H1 (cell line): ENCODE measurements at regions not wholly inside any gene's neighbourhood (a gene's known extent, or its start where the extent isn't known, plus 50 kb on each side); places are given as distances from the start of the nearest gene placed in this dataset.

Source experiments
- CTCF ChIA-PET: fragments of 300-600 bp; sonication (Branson Sonifier 250); formaldehyde crosslinking; loops from one replicate; lab custom pipeline; 2021; ENCODE audit not compliant: partially characterized antibody; lab: Charles Lee
- POLR2A ChIA-PET: fragments of 300-600 bp; sonication (Branson Sonifier 250); formaldehyde crosslinking; loops from one replicate; lab custom pipeline; 2021; ENCODE audit warnings: inconsistent platforms; ENCODE audit not compliant: partially characterized antibody; lab: Charles Lee
- DNase-seq, 2 experiments: peaks; one replicate each; pipeline versions ENCODE4 v3.0.0 to v3.0.0-alpha.2; 2010 to 2022; ENCODE audit warnings: low spot score in 2 of 2, low read depth in 1 of 2, mixed read lengths in 1 of 2
- FAIRE-seq: peaks from 2 replicates; lab custom pipeline; 2011; peaks lifted over from hg19 to GRCh38; lab: Jason Lieb, UNC
- H2AFZ ChIP-seq: 2 replicates; pipeline ENCODE4 v1.8.1; 2012; ENCODE audit warnings: low read length, inconsistent platforms
- H2AK5ac ChIP-seq: 2 replicates; pipeline ENCODE4 v1.6.1; 2013; ENCODE audit warnings: low read depth, low read length
- H2BK120ac ChIP-seq: replicated peaks from 2 replicates; pipeline ENCODE3; 2013; ENCODE audit warnings: low read depth, low read length, inconsistent platforms
- H2BK12ac ChIP-seq: 2 replicates; pipeline ENCODE4 v1.6.1; 2013; ENCODE audit warnings: low read depth, low read length
- H2BK15ac ChIP-seq: 2 replicates; pipeline ENCODE4 v1.6.1; 2013; ENCODE audit warnings: low read length
- H2BK20ac ChIP-seq: 2 replicates; pipeline ENCODE4 v1.6.1; 2013; ENCODE audit warnings: low read length
- H2BK5ac ChIP-seq: 2 replicates; pipeline ENCODE4 v1.6.1; 2013; ENCODE audit warnings: low read depth, low read length
- H3K14ac ChIP-seq: 2 replicates; pipeline ENCODE4 v1.6.1; 2013; ENCODE audit warnings: inconsistent platforms; ENCODE audit not compliant: insufficient read length
- H3K18ac ChIP-seq: 2 replicates; pipeline ENCODE4 v1.6.1; 2013; ENCODE audit warnings: low read length; ENCODE audit errors: extremely low read depth
- H3K23ac ChIP-seq: 2 replicates; pipeline ENCODE4 v1.6.1; 2013; ENCODE audit warnings: inconsistent platforms; ENCODE audit not compliant: insufficient read length
- H3K23me2 ChIP-seq: 2 replicates; pipeline ENCODE4 v1.6.1; 2013; ENCODE audit warnings: low read depth, low read length
- H3K27ac ChIP-seq: 2 replicates; pipeline ENCODE4 v1.6.1; 2011; ENCODE audit warnings: low read depth, low read length, inconsistent platforms
- H3K27me3 ChIP-seq, 4 experiments: replicated peaks in 1 of 4; 1 replicate in 1 of 4; 2 replicates in 3 of 4; pipeline versions ENCODE4 v1.6.1 to v1.8.1; 2011 to 2013; ENCODE audit warnings: low read length in 3 of 4, mild to moderate bottlenecking in 3 of 4, inconsistent platforms in 2 of 4, mixed read lengths in 2 of 4, moderate library complexity in 1 of 4; ENCODE audit not compliant: control insufficient read depth in 3 of 4, insufficient read depth in 3 of 4; ENCODE audit errors: extremely low read depth in 1 of 4
- H3K36me3 ChIP-seq, 4 experiments: 2 replicates each; pipeline versions ENCODE4 v1.6.1 to v1.8.1; 2011 to 2013; ENCODE audit warnings: mild to moderate bottlenecking in 4 of 4, low read length in 3 of 4, moderate library complexity in 2 of 4, control low read depth in 1 of 4, inconsistent platforms in 1 of 4; ENCODE audit not compliant: insufficient read depth in 4 of 4, control insufficient read depth in 2 of 4
- H3K4ac ChIP-seq: replicated peaks from 2 replicates; pipeline ENCODE3; 2013; ENCODE audit warnings: low read length, low read depth, mixed read lengths, inconsistent platforms; ENCODE audit not compliant: insufficient read length
- H3K4me1 ChIP-seq, 4 experiments: replicated peaks in 1 of 4; 1 replicate in 1 of 4; 2 replicates in 3 of 4; pipeline versions ENCODE4 v1.6.1 to v1.8.1; 2011 to 2013; ENCODE audit warnings: low read length in 3 of 4, inconsistent platforms in 2 of 4, mixed read lengths in 1 of 4; ENCODE audit not compliant: insufficient read depth in 4 of 4, control insufficient read depth in 3 of 4
- H3K4me2 ChIP-seq, 2 experiments: 2 replicates each; pipeline versions ENCODE4 v1.6.1 to v1.8.1; 2011 to 2013; ENCODE audit warnings: low read depth in 2 of 2, low read length in 2 of 2, control low read depth in 1 of 2, inconsistent platforms in 1 of 2, mild to moderate bottlenecking in 1 of 2; ENCODE audit not compliant: insufficient read depth in 1 of 2
- H3K4me3 ChIP-seq, 4 experiments: fragments of 200-600, 300-600 bp in 1 of 4; sonication (generic), shearing (Covaris generic), sonication (Bioruptor Twin) in 1 of 4; 2 replicates each; pipeline versions ENCODE4 v1.5.1 to v1.8.1; 2011 to 2016; ENCODE audit warnings: low read length in 4 of 4, low read depth in 3 of 4, control low read depth in 2 of 4, inconsistent platforms in 2 of 4, mild to moderate bottlenecking in 2 of 4, mixed read lengths in 1 of 4, moderate library complexity in 1 of 4; ENCODE audit not compliant: insufficient read depth in 2 of 4; ENCODE audit errors: extremely low read depth in 1 of 4
- H3K56ac ChIP-seq: replicated peaks from 2 replicates; pipeline ENCODE3; 2013; ENCODE audit warnings: low read depth, mild to moderate bottlenecking, mixed read lengths, low read length, inconsistent platforms; ENCODE audit not compliant: insufficient read length
- H3K79me1 ChIP-seq: 2 replicates; pipeline ENCODE4 v1.6.1; 2013; ENCODE audit warnings: low read depth, low read length, control low read depth
- H3K79me2 ChIP-seq, 2 experiments: 2 replicates each; pipeline versions ENCODE4 v1.6.1 to v1.8.1; 2012 to 2013; ENCODE audit warnings: low read length in 2 of 2, mild to moderate bottlenecking in 2 of 2, inconsistent platforms in 1 of 2; ENCODE audit not compliant: insufficient read depth in 2 of 2, control insufficient read depth in 1 of 2
- H3K9ac ChIP-seq, 4 experiments: replicated peaks in 1 of 4; 1 replicate in 1 of 4; 2 replicates in 3 of 4; pipeline versions ENCODE4 v1.6.1 to v1.8.1; 2011 to 2013; ENCODE audit warnings: low read depth in 3 of 4, low read length in 3 of 4, control low read depth in 2 of 4, mild to moderate bottlenecking in 2 of 4, moderate library complexity in 2 of 4, inconsistent platforms in 1 of 4; ENCODE audit errors: extremely low read depth in 1 of 4
- H3K9me3 ChIP-seq, 2 experiments: 2 replicates each; pipeline versions ENCODE4 v1.6.1 to v1.8.1; 2012 to 2013; ENCODE audit warnings: mild to moderate bottlenecking in 2 of 2, moderate library complexity in 2 of 2, control low read depth in 1 of 2, inconsistent platforms in 1 of 2, low read depth in 1 of 2, low read length in 1 of 2, mixed read lengths in 1 of 2; ENCODE audit not compliant: insufficient read depth in 2 of 2
- H4K20me1 ChIP-seq, 2 experiments: replicated peaks in 1 of 2; 2 replicates each; pipeline versions ENCODE3 to v1.8.1; 2011 to 2013; ENCODE audit warnings: inconsistent platforms in 2 of 2, low read length in 2 of 2, mild to moderate bottlenecking in 1 of 2; ENCODE audit not compliant: insufficient read depth in 2 of 2, control insufficient read depth in 1 of 2
- H4K5ac ChIP-seq: 2 replicates; pipeline ENCODE4 v1.6.1; 2013; ENCODE audit warnings: low read length, low read depth, mixed read lengths, inconsistent platforms; ENCODE audit not compliant: insufficient read length
- H4K8ac ChIP-seq: 2 replicates; pipeline ENCODE4 v1.8.0; 2013; ENCODE audit warnings: mild to moderate bottlenecking, moderate library complexity, low read length, inconsistent platforms; ENCODE audit not compliant: insufficient read depth; ENCODE audit errors: extremely low read depth
- H4K91ac ChIP-seq: replicated peaks from 2 replicates; pipeline ENCODE3; 2013; ENCODE audit warnings: low read length, mixed read lengths, inconsistent platforms; ENCODE audit not compliant: insufficient read length
- ATF2 ChIP-seq: IDR thresholded peaks from 2 replicates; pipeline ENCODE4 v1.6.1; 2012; ENCODE audit warnings: low read length, inconsistent platforms
- BRCA1 ChIP-seq: IDR thresholded peaks from 2 replicates; pipeline ENCODE4 v1.6.1; 2012; ENCODE audit warnings: low read depth, low read length, improper control_type of control experiment
- CREB1 ChIP-seq: IDR thresholded peaks from 2 replicates; pipeline ENCODE4 v1.6.1; 2012; ENCODE audit warnings: inconsistent platforms
- HDAC6 ChIP-seq: IDR thresholded peaks from one replicate; pipeline ENCODE4 v1.7.1; 2012; ENCODE audit warnings: low read depth, mild to moderate bottlenecking, inconsistent platforms, low read length, moderate library complexity
- NRF1 ChIP-seq: IDR thresholded peaks from 2 replicates; pipeline ENCODE4 v1.6.1; 2011; ENCODE audit warnings: mild to moderate bottlenecking, low read depth, low read length, improper control_type of control experiment
- PHF8 ChIP-seq: fragments of 200-600 bp; sonication (generic); conservative IDR thresholded peaks from 2 replicates; pipeline ENCODE4 v1.7.1; 2012; ENCODE audit warnings: low read depth, mild to moderate bottlenecking, inconsistent platforms, low read length, moderate library complexity
- WGBS, 2 experiments: shearing (Covaris generic) in 1 of 2; methylation state at CpG; one replicate each; pipeline versions ENCODE4 v1.1.6 to v1.1.7; 2013 to 2015; ENCODE audit warnings: low lambda C conversion rate in 2 of 2, mixed read lengths in 2 of 2, inconsistent platforms in 1 of 2, low coverage in 1 of 2, missing lambda C conversion rate in 1 of 2; ENCODE audit not compliant: insufficient replicate concordance in 2 of 2, insufficient coverage in 1 of 2, insufficient read length in 1 of 2; ENCODE audit errors: extremely low coverage in 1 of 2, missing lambda C conversion rate in 1 of 2; 5-methylcytosine and 5-hydroxymethylcytosine counted together
- TF ChIP-seq, protein P1 (sequence below): IDR thresholded peaks from 2 replicates; pipeline ENCODE4 v1.6.1; 2012; ENCODE audit warnings: inconsistent platforms

- FAIRE-seq, result no peak
- no peak overlapping the region for H4K5ac ChIP-seq
- H3K79me1 ChIP-seq, result no peaks in the 10 kb centered on the region
- no peak for TF ChIP-seq HDAC6
- no peak for TF ChIP-seq BRCA1
- no peak for TF ChIP-seq NRF1
- TF ChIP-seq ATF2, result no peak
- TF ChIP-seq PHF8, result no peak
- TF ChIP-seq, protein P1, sequence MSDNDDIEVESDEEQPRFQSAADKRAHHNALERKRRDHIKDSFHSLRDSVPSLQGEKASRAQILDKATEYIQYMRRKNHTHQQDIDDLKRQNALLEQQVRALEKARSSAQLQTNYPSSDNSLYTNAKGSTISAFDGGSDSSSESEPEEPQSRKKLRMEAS, result no peak
- TF ChIP-seq CREB1, result no peak
Measured at GRCh38 chr19:13600802-13601201, 94.5 kb upstream of the CACNA1A start.

More at GRCh38 chr19:13600802-13601201, 94.5 kb upstream of the CACNA1A start:
- ChIA-PET CTCF (interaction anchor here (0.9 to 3.5 kb wide), 8 partner anchors 9 to 155 kb away, joined by 3 to 20 read pairs (median 6); no protein-coding TSS in a partner anchor), POLR2A (no interaction called here)
- Histone ChIP-seq H3K14ac (no peak overlapping the region), H3K27me3 (no peaks in the 10 kb centered on the region), H3K36me3 (no peaks in the 10 kb centered on the region), H3K79me2 (no peaks in the 10 kb centered on the region), H4K8ac (no peak overlapping the region), H3K18ac (no peak overlapping the region), H3K4ac (no peak overlapping the region), H3K27ac (no peak overlapping the region), H3K9ac (no peak overlapping the region), H4K20me1 (no peaks in the 10 kb centered on the region), H2BK120ac (no peak overlapping the region), H3K4me2 (no peak overlapping the region), H2BK12ac (no peak overlapping the region), H2BK5ac (no peak overlapping the region), H3K4me1 (no peaks in the 10 kb centered on the region; a peak in 1 of 7 replicates), H2AK5ac (no peak overlapping the region), H2AFZ (no peak overlapping the region), H3K23me2 (peaks cover 2% of the 10 kb centered on the region; the same call in 1 of the 2 replicates), H3K23ac (no peak overlapping the region), H2BK15ac (no peak overlapping the region), H2BK20ac (no peak overlapping the region), H4K91ac (no peak overlapping the region), H3K4me3 (no peak overlapping the region), H3K9me3 (no peaks in the 10 kb centered on the region), H3K56ac (no peak overlapping the region)
- WGBS, 2 experiments, result 74% methylated on average over 6 of the region's 6 CpGs; no CpG with 5 or more reads in 1 of the 2 experiments
- no peak for DNase-seq
